PFSK-1 (cell line): ENCODE measurements at regions not wholly inside any gene's neighbourhood (a gene's known extent, or its start where the extent isn't known, plus 50 kb on each side); places are given as distances from the start of the nearest gene placed in this dataset.

ENCODE experiments used
- FOXP2 ChIP-seq: optimal IDR thresholded peaks from 2 replicates; pipeline ENCODE3; 2011; ENCODE audit warnings: borderline replicate concordance, control low read depth, inconsistent platforms; ENCODE audit not compliant: insufficient read depth; ENCODE audit errors: extremely low read length, extremely low read depth
- POLR2AphosphoS5 ChIP-seq: IDR thresholded peaks from 2 replicates; pipeline ENCODE4 v1.6.1; 2012; ENCODE audit warnings: low read depth, mild to moderate bottlenecking, control low read depth, low read length, moderate library complexity
- SIN3A ChIP-seq: IDR thresholded peaks from 2 replicates; pipeline ENCODE4 v1.6.1; 2012; ENCODE audit warnings: mild to moderate bottlenecking, low read length, moderate library complexity, borderline replicate concordance; ENCODE audit not compliant: insufficient read depth
- TAF1 ChIP-seq: IDR thresholded peaks from 2 replicates; pipeline ENCODE4 v1.6.1; 2012; ENCODE audit warnings: low read length, control low read depth, borderline replicate concordance; ENCODE audit not compliant: insufficient read depth
- TF ChIP-seq, protein P1 (sequence below), 2 experiments: IDR thresholded peaks; 2 replicates each; pipeline versions ENCODE4 v1.6.1 to v1.8.0; 2011 to 2012; ENCODE audit warnings: low read depth in 2 of 2, low read length in 2 of 2, control low read depth in 1 of 2, inconsistent platforms in 1 of 2, mild to moderate bottlenecking in 1 of 2, moderate library complexity in 1 of 2; ENCODE audit not compliant: insufficient read depth in 1 of 2

DNA sequence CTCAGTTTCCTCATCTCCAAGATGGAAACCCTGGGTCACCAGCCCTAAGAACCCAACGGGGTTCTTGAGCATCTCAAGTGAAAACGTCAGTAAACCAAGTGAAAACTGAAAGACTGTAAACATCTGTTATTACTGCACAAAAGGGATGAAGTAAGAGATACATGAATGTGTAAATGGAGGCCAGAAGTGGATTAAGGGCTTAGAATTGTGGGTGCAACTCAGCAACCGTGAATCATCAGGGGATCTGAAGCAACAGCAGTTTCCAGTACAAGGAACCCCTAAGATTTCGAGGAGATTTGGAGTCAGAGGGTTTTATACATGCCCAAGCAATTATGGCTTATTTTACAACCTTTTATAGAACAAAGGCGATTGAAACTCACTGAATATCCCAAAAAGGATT is 95.7 kb upstream of the SVIL start:
- TF ChIP-seq FOXP2 (no peak), POLR2AphosphoS5 (no peak), SIN3A (no peak), TAF1 (no peak)
- TF ChIP-seq, protein P1, sequence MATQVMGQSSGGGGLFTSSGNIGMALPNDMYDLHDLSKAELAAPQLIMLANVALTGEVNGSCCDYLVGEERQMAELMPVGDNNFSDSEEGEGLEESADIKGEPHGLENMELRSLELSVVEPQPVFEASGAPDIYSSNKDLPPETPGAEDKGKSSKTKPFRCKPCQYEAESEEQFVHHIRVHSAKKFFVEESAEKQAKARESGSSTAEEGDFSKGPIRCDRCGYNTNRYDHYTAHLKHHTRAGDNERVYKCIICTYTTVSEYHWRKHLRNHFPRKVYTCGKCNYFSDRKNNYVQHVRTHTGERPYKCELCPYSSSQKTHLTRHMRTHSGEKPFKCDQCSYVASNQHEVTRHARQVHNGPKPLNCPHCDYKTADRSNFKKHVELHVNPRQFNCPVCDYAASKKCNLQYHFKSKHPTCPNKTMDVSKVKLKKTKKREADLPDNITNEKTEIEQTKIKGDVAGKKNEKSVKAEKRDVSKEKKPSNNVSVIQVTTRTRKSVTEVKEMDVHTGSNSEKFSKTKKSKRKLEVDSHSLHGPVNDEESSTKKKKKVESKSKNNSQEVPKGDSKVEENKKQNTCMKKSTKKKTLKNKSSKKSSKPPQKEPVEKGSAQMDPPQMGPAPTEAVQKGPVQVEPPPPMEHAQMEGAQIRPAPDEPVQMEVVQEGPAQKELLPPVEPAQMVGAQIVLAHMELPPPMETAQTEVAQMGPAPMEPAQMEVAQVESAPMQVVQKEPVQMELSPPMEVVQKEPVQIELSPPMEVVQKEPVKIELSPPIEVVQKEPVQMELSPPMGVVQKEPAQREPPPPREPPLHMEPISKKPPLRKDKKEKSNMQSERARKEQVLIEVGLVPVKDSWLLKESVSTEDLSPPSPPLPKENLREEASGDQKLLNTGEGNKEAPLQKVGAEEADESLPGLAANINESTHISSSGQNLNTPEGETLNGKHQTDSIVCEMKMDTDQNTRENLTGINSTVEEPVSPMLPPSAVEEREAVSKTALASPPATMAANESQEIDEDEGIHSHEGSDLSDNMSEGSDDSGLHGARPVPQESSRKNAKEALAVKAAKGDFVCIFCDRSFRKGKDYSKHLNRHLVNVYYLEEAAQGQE (IDR thresholded peaks at IDR 0.05; ENCODE audit: insufficient read depth in 1 of 2, low read depth in 2 of 2, low read length in 2 of 2) = no peak

DNA sequence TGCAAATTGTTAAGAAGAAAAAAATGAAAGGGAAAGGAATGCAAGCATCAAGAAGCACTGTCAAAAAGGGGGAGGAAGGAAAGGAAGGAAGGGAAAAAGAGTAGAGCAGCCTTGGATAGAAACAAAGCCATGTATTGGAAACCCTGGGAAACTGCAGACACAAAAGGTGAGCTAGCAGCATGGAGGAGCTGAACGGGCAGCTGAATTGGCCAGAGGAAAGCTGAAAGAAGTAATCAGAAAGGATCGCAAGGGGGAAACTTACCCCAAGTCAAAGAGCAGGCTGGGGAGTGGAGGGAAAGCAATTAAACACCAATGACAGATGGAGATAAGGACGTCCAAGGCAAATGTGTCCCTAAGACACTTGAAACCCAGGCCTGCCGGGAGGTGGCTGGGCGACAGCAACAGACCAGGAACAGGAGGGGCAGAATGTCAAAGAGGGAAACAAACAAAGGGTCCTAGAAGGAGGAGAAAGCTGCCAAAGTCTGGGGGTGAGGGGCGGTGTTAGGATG is 93.8 kb upstream of the SVIL start:
- TF ChIP-seq FOXP2 (no peak), POLR2AphosphoS5 (no peak), TAF1 (no peak), SIN3A (no peak)
- TF ChIP-seq, protein P1 (IDR thresholded peaks at IDR 0.05; ENCODE audit: insufficient read depth in 1 of 2, low read depth in 2 of 2, low read length in 2 of 2) = no peak

- TF ChIP-seq SIN3A = no peak
- TF ChIP-seq FOXP2 = no peak
- TF ChIP-seq POLR2AphosphoS5 = no peak
- no peak for TF ChIP-seq TAF1
- TF ChIP-seq, protein P1 (IDR thresholded peaks at IDR 0.05; ENCODE audit: insufficient read depth in 1 of 2, low read depth in 2 of 2, low read length in 2 of 2) = no peak
Observed at GRCh38 chr10:29725133-29725720, 90.5 kb upstream of the SVIL start.

GRCh38 chr10:29723726-29724125 is 89.0 kb upstream of the SVIL start:
- TF ChIP-seq TAF1 = no peak
- no peak for TF ChIP-seq POLR2AphosphoS5
- TF ChIP-seq, protein P1 (IDR thresholded peaks at IDR 0.05; ENCODE audit: insufficient read depth in 1 of 2, low read depth in 2 of 2, low read length in 2 of 2) = no peak
- TF ChIP-seq SIN3A = no peak
- TF ChIP-seq FOXP2 = no peak

- no peak for TF ChIP-seq TAF1
- no peak for TF ChIP-seq SIN3A
- TF ChIP-seq FOXP2 = no peak
- TF ChIP-seq, protein P1 (IDR thresholded peaks at IDR 0.05; ENCODE audit: insufficient read depth in 1 of 2, low read depth in 2 of 2, low read length in 2 of 2) = no peak
- no peak for TF ChIP-seq POLR2AphosphoS5
Observed at GRCh38 chr10:29722777-29723176, 88.0 kb upstream of the SVIL start.
